ENCODE measurements at regions not wholly inside any gene's neighbourhood (a gene's known extent, or its start where the extent isn't known, plus 50 kb on each side); places are given as distances from the start of the nearest gene placed in this dataset.

- Histone ChIP-seq H3K4me3 (ENCODE audit: low read depth in 1 of 2, low read length in 1 of 2) (no peak overlapping the region), H3K36me3 (no peaks in the 10 kb centered on the region), H3K4me1 (ENCODE audit: control insufficient read depth in 1 of 2, insufficient read depth in 1 of 2, low read depth in 1 of 2, low read length in 1 of 2) (no peaks in the 10 kb centered on the region), H3K27ac (no peak overlapping the region), H3K9me3 (no peaks in the 10 kb centered on the region), H3K27me3 (no peaks in the 10 kb centered on the region)
- no peak for TF ChIP-seq CTCF (IDR thresholded peaks at IDR 0.05)
Measured at GRCh38 chr6:79801362-79801761, 146.0 kb downstream of the ELOVL4 start.

- Histone ChIP-seq H3K36me3 (no peaks in the 10 kb centered on the region), H3K9me3 (no peaks in the 10 kb centered on the region)
- TF ChIP-seq CTCF (IDR thresholded peaks at IDR 0.05), result no peak
Measured at GRCh38 chr6:79798841-79799240, 148.5 kb downstream of the ELOVL4 start.

GRCh38 chr6:79797912-79798311 lies 149.4 kb downstream of the ELOVL4 start:
- H3K9me3 ChIP-seq, result no peaks in the 10 kb centered on the region
- no peaks in the 10 kb centered on the region for H3K4me1 ChIP-seq (ENCODE audit: control insufficient read depth in 1 of 2, insufficient read depth in 1 of 2, low read depth in 1 of 2, low read length in 1 of 2)
- H3K27ac ChIP-seq, result no peak overlapping the region
- H3K4me3 ChIP-seq (ENCODE audit: low read depth in 1 of 2, low read length in 1 of 2), result no peak overlapping the region
- TF ChIP-seq CTCF (IDR thresholded peaks at IDR 0.05), result no peak
- no peaks in the 10 kb centered on the region for H3K27me3 ChIP-seq
- no peaks in the 10 kb centered on the region for H3K36me3 ChIP-seq

More at GRCh38 chr6:79798841-79799240, 148.5 kb downstream of the ELOVL4 start:
- Histone ChIP-seq H3K4me3 (ENCODE audit: low read depth in 1 of 2, low read length in 1 of 2) (no peak overlapping the region), H3K27ac (no peak overlapping the region), H3K4me1 (ENCODE audit: control insufficient read depth in 1 of 2, insufficient read depth in 1 of 2, low read depth in 1 of 2, low read length in 1 of 2) (no peaks in the 10 kb centered on the region), H3K27me3 (no peaks in the 10 kb centered on the region)

- Histone ChIP-seq H3K27ac (no peak overlapping the region), H3K9me3 (no peaks in the 10 kb centered on the region), H3K27me3 (no peaks in the 10 kb centered on the region), H3K4me3 (ENCODE audit: low read depth in 1 of 2, low read length in 1 of 2) (no peak overlapping the region), H3K4me1 (ENCODE audit: control insufficient read depth in 1 of 2, insufficient read depth in 1 of 2, low read depth in 1 of 2, low read length in 1 of 2) (no peaks in the 10 kb centered on the region), H3K36me3 (no peaks in the 10 kb centered on the region)
- TF ChIP-seq CTCF (IDR thresholded peaks at IDR 0.05), result no peak
Measured at GRCh38 chr6:79797163-79797764, 150.1 kb downstream of the ELOVL4 start.

GRCh38 chr6:79796197-79796596 lies 151.2 kb downstream of the ELOVL4 start:
- no peaks in the 10 kb centered on the region for H3K27me3 ChIP-seq
- no peak overlapping the region for H3K4me3 ChIP-seq (ENCODE audit: low read depth in 1 of 2, low read length in 1 of 2)
- no peaks in the 10 kb centered on the region for H3K9me3 ChIP-seq
- H3K36me3 ChIP-seq, result no peaks in the 10 kb centered on the region
- no peak for TF ChIP-seq CTCF (IDR thresholded peaks at IDR 0.05)
- no peak overlapping the region for H3K27ac ChIP-seq
- no peaks in the 10 kb centered on the region for H3K4me1 ChIP-seq (ENCODE audit: control insufficient read depth in 1 of 2, insufficient read depth in 1 of 2, low read depth in 1 of 2, low read length in 1 of 2)

GRCh38 chr6:79789896-79790295 lies 157.5 kb downstream of the ELOVL4 start:
- H3K27me3 ChIP-seq, result no peaks in the 10 kb centered on the region
- H3K9me3 ChIP-seq, result no peaks in the 10 kb centered on the region
- H3K4me3 ChIP-seq (ENCODE audit: low read depth in 1 of 2, low read length in 1 of 2), result no peak overlapping the region
- H3K4me1 ChIP-seq (ENCODE audit: control insufficient read depth in 1 of 2, insufficient read depth in 1 of 2, low read depth in 1 of 2, low read length in 1 of 2), result no peaks in the 10 kb centered on the region
- H3K27ac ChIP-seq, result no peak overlapping the region
- TF ChIP-seq CTCF (IDR thresholded peaks at IDR 0.05), result no peak
- no peaks in the 10 kb centered on the region for H3K36me3 ChIP-seq

All from neutrophil (primary cell).